OCI-LY7 (cell line): ENCODE measurements at regions not wholly inside any gene's neighbourhood (a gene's known extent, or its start where the extent isn't known, plus 50 kb on each side); places are given as distances from the start of the nearest gene placed in this dataset.

Source experiments
- CTCF ChIP-seq: fragments of 200-600 bp; sonication (generic); conservative IDR thresholded peaks from 2 replicates; pipeline ENCODE4 v1.5.1; 2014; ENCODE audit warnings: mild to moderate bottlenecking, antibody characterized with exemption, low read length, moderate library complexity, mixed read lengths
- EZH2phosphoT487 ChIP-seq: fragments of 200-600 bp; sonication (generic); IDR thresholded peaks from 2 replicates; pipeline ENCODE4 v1.6.1; 2018; ENCODE audit warnings: low read depth, borderline replicate concordance, mild to moderate bottlenecking, mixed run types, antibody characterized with exemption, low read length, moderate library complexity, mixed read lengths

- TF ChIP-seq CTCF (no peak), EZH2phosphoT487 (no peak)
These were observed 94.3 kb downstream of the EFNB1 start for GRCh38 chrX:68923147-68923546.
